CD4-positive, CD25-positive, alpha-beta regulatory T cell (primary cell): ENCODE measurements at regions not wholly inside any gene's neighbourhood (a gene's known extent, or its start where the extent isn't known, plus 50 kb on each side); places are given as distances from the start of the nearest gene placed in this dataset.

Experiments used
- ATAC-seq, 2 donors: fragments of 150-1000 bp; cut with Tn5 transposase; one replicate each; pipeline ENCODE4 v1.10.0; 2021; ENCODE audit warnings: low read depth in 2 of 2, moderate number of reproducible peaks in 2 of 2, moderate library complexity in 1 of 2
- DNase-seq, 3 donors: peaks; one replicate each; pipeline versions ENCODE4 v3.0.0 to v3.0.0-alpha.2; 2012 to 2022; ENCODE audit warnings: mixed read lengths in 1 of 3
- H3K27ac ChIP-seq: one replicate; pipeline ENCODE4 v1.7.0; 2013; ENCODE audit warnings: mild to moderate bottlenecking, low read length; ENCODE audit not compliant: insufficient read depth, poor library complexity, severe bottlenecking
- H3K27me3 ChIP-seq: one replicate; pipeline ENCODE4 v1.7.0; 2013; ENCODE audit warnings: low read length; ENCODE audit not compliant: control insufficient read depth, insufficient read depth
- H3K36me3 ChIP-seq: one replicate; pipeline ENCODE4 v1.7.0; 2013; ENCODE audit warnings: mild to moderate bottlenecking, low read length, moderate library complexity; ENCODE audit not compliant: control insufficient read depth, insufficient read depth
- H3K4me1 ChIP-seq: 2 replicates; pipeline ENCODE4 v1.7.0; 2013; ENCODE audit warnings: mild to moderate bottlenecking, low read length; ENCODE audit not compliant: insufficient read depth, control insufficient read depth, poor library complexity, severe bottlenecking
- H3K4me3 ChIP-seq: one replicate; pipeline ENCODE4 v1.7.0; 2013; ENCODE audit warnings: low read depth, mild to moderate bottlenecking, low read length, moderate library complexity
- H3K9me3 ChIP-seq, 2 experiments: 1 replicate in 1 of 2; 2 replicates in 1 of 2; pipeline ENCODE4 v1.7.0; 2013; ENCODE audit warnings: low read length in 2 of 2, mild to moderate bottlenecking in 1 of 2, moderate library complexity in 1 of 2; ENCODE audit not compliant: control insufficient read depth in 2 of 2
- H3K27ac Mint-ChIP-seq, 3 donors: one replicate each; pipeline ENCODE4 v1.8.0; 2020 to 2022; ENCODE audit warnings: mild to moderate bottlenecking in 3 of 3, mixed read lengths in 3 of 3, moderate library complexity in 2 of 3
- H3K27me3 Mint-ChIP-seq: one replicate; pipeline ENCODE4 v1.8.0; 2022; ENCODE audit warnings: mild to moderate bottlenecking, mixed read lengths
- H3K36me3 Mint-ChIP-seq: one replicate; pipeline ENCODE4 v1.8.0; 2020; ENCODE audit warnings: mixed read lengths
- H3K4me1 Mint-ChIP-seq, 4 donors: one replicate each; pipeline ENCODE4 v1.8.0; 2020 to 2022; ENCODE audit warnings: mixed read lengths in 4 of 4, mild to moderate bottlenecking in 1 of 4
- H3K4me3 Mint-ChIP-seq, 4 donors: one replicate each; pipeline ENCODE4 v1.8.0; 2020 to 2022; ENCODE audit warnings: mild to moderate bottlenecking in 4 of 4, mixed read lengths in 4 of 4, moderate library complexity in 3 of 4
- H3K9me3 Mint-ChIP-seq, 7 donors: one replicate each; pipeline ENCODE4 v1.8.0; 2020 to 2022; ENCODE audit warnings: mixed read lengths in 7 of 7, mild to moderate bottlenecking in 3 of 7, moderate library complexity in 2 of 7

- H3K4me3 Mint-ChIP-seq = no peak overlapping the region
- no peaks in the 10 kb centered on the region for H3K4me1 ChIP-seq
- H3K36me3 Mint-ChIP-seq = no peaks in the 10 kb centered on the region
- no peak overlapping the region for H3K27ac ChIP-seq
- H3K36me3 ChIP-seq = no peaks in the 10 kb centered on the region
- H3K27ac Mint-ChIP-seq = no peak overlapping the region
- H3K27me3 ChIP-seq = no peaks in the 10 kb centered on the region
- H3K9me3 ChIP-seq = no peaks in the 10 kb centered on the region
- ATAC-seq (no peak), DNase-seq (no peak)
- H3K27me3 Mint-ChIP-seq = no peaks in the 10 kb centered on the region
- H3K4me1 Mint-ChIP-seq = no peaks in the 10 kb centered on the region
- H3K9me3 Mint-ChIP-seq = peaks cover 0 to 12% (median 4%) of the 10 kb centered on the region in 7 donors
- no peak overlapping the region for H3K4me3 ChIP-seq
Observed at GRCh38 chr9:73816905-73817304, 665.2 kb downstream of the ANXA1 start.

GRCh38 chr9:73824671-73825070 lies 672.5 kb upstream of the RORB start:
- H3K4me3 Mint-ChIP-seq = no peak overlapping the region
- no peak overlapping the region for H3K27ac Mint-ChIP-seq
- DNase-seq (no peak), ATAC-seq (no peak)
- Histone ChIP-seq H3K4me1 (no peaks in the 10 kb centered on the region), H3K4me3 (no peak overlapping the region), H3K27ac (no peak overlapping the region), H3K36me3 (no peaks in the 10 kb centered on the region), H3K9me3 (no peaks in the 10 kb centered on the region), H3K27me3 (no peaks in the 10 kb centered on the region)
- no peaks in the 10 kb centered on the region for H3K36me3 Mint-ChIP-seq
- peaks cover 0 to 4% (median 1%) of the 10 kb centered on the region in 7 donors for H3K9me3 Mint-ChIP-seq
- no peaks in the 10 kb centered on the region for H3K4me1 Mint-ChIP-seq
- no peaks in the 10 kb centered on the region for H3K27me3 Mint-ChIP-seq

GRCh38 chr9:73838871-73839270 lies 658.3 kb upstream of the RORB start:
- no peaks in the 10 kb centered on the region for H3K36me3 Mint-ChIP-seq
- H3K36me3 ChIP-seq = no peaks in the 10 kb centered on the region
- no peak overlapping the region for H3K27ac ChIP-seq
- no peaks in the 10 kb centered on the region for H3K4me1 Mint-ChIP-seq
- H3K4me1 ChIP-seq = no peaks in the 10 kb centered on the region
- peaks cover 0 to 13% (median 5%) of the 10 kb centered on the region in 7 donors for H3K9me3 Mint-ChIP-seq
- ATAC-seq = no peak
- H3K27me3 Mint-ChIP-seq = no peaks in the 10 kb centered on the region
- H3K4me3 ChIP-seq = no peak overlapping the region
- no peak overlapping the region for H3K4me3 Mint-ChIP-seq
- no peak for DNase-seq
- no peak overlapping the region for H3K27ac Mint-ChIP-seq
- H3K27me3 ChIP-seq = no peaks in the 10 kb centered on the region
- H3K9me3 ChIP-seq = no peaks in the 10 kb centered on the region

GRCh38 chr9:73839471-73839870 lies 657.7 kb upstream of the RORB start:
- ATAC-seq (no peak), DNase-seq (no peak)
- no peaks in the 10 kb centered on the region for H3K4me1 ChIP-seq
- no peak overlapping the region for H3K4me3 Mint-ChIP-seq
- no peak overlapping the region for H3K4me3 ChIP-seq
- H3K9me3 Mint-ChIP-seq = peaks cover 0 to 13% (median 5%) of the 10 kb centered on the region in 7 donors
- H3K36me3 Mint-ChIP-seq = no peaks in the 10 kb centered on the region
- H3K36me3 ChIP-seq = no peaks in the 10 kb centered on the region
- no peaks in the 10 kb centered on the region for H3K4me1 Mint-ChIP-seq
- no peaks in the 10 kb centered on the region for H3K27me3 ChIP-seq
- H3K27ac ChIP-seq = no peak overlapping the region
- no peaks in the 10 kb centered on the region for H3K27me3 Mint-ChIP-seq
- H3K27ac Mint-ChIP-seq = no peak overlapping the region
- H3K9me3 ChIP-seq = no peaks in the 10 kb centered on the region

GRCh38 chr9:73841018-73841417 lies 656.1 kb upstream of the RORB start:
- ATAC-seq (no peak), DNase-seq (no peak)
- no peak overlapping the region for H3K27ac ChIP-seq
- H3K4me1 Mint-ChIP-seq = no peaks in the 10 kb centered on the region
- H3K36me3 Mint-ChIP-seq = no peaks in the 10 kb centered on the region
- H3K4me3 Mint-ChIP-seq = no peak overlapping the region
- no peaks in the 10 kb centered on the region for H3K36me3 ChIP-seq
- H3K4me3 ChIP-seq = no peak overlapping the region
- no peaks in the 10 kb centered on the region for H3K27me3 Mint-ChIP-seq
- H3K27me3 ChIP-seq = no peaks in the 10 kb centered on the region
- H3K9me3 ChIP-seq = no peaks in the 10 kb centered on the region
- no peaks in the 10 kb centered on the region for H3K4me1 ChIP-seq
- H3K9me3 Mint-ChIP-seq = peaks cover 0 to 16% (median 5%) of the 10 kb centered on the region in 7 donors
- H3K27ac Mint-ChIP-seq = no peak overlapping the region

- Histone ChIP-seq H3K4me3 (no peak overlapping the region), H3K9me3 (no peaks in the 10 kb centered on the region), H3K4me1 (no peaks in the 10 kb centered on the region), H3K27ac (no peak overlapping the region), H3K27me3 (no peaks in the 10 kb centered on the region), H3K36me3 (no peaks in the 10 kb centered on the region)
- no peaks in the 10 kb centered on the region for H3K36me3 Mint-ChIP-seq
- ATAC-seq (no peak), DNase-seq (no peak)
- H3K4me3 Mint-ChIP-seq = no peak overlapping the region
- H3K4me1 Mint-ChIP-seq = no peaks in the 10 kb centered on the region
- no peak overlapping the region for H3K27ac Mint-ChIP-seq
- peaks cover 0 to 19% (median 7%) of the 10 kb centered on the region in 7 donors for H3K9me3 Mint-ChIP-seq
- H3K27me3 Mint-ChIP-seq = no peaks in the 10 kb centered on the region
Observed at GRCh38 chr9:73844135-73844534, 653.0 kb upstream of the RORB start.

GRCh38 chr9:73845539-73845938 lies 651.6 kb upstream of the RORB start:
- Histone ChIP-seq H3K27me3 (no peaks in the 10 kb centered on the region), H3K9me3 (no peaks in the 10 kb centered on the region), H3K27ac (no peak overlapping the region), H3K4me3 (no peak overlapping the region), H3K36me3 (no peaks in the 10 kb centered on the region), H3K4me1 (no peaks in the 10 kb centered on the region)
- DNase-seq (no peak), ATAC-seq (no peak)
- H3K4me3 Mint-ChIP-seq = no peak overlapping the region
- H3K36me3 Mint-ChIP-seq = no peaks in the 10 kb centered on the region
- H3K4me1 Mint-ChIP-seq = no peaks in the 10 kb centered on the region
- H3K27me3 Mint-ChIP-seq = no peaks in the 10 kb centered on the region
- no peak overlapping the region for H3K27ac Mint-ChIP-seq
- H3K9me3 Mint-ChIP-seq = peaks cover 0 to 15% (median 4%) of the 10 kb centered on the region in 7 donors

GRCh38 chr9:73845954-73846690 lies 651.0 kb upstream of the RORB start:
- H3K4me1 ChIP-seq = no peaks in the 10 kb centered on the region
- no peaks in the 10 kb centered on the region for H3K4me1 Mint-ChIP-seq
- H3K27me3 ChIP-seq = no peaks in the 10 kb centered on the region
- no peak overlapping the region for H3K27ac Mint-ChIP-seq
- no peak for DNase-seq
- H3K36me3 Mint-ChIP-seq = no peaks in the 10 kb centered on the region
- no peak overlapping the region for H3K27ac ChIP-seq
- no peaks in the 10 kb centered on the region for H3K27me3 Mint-ChIP-seq
- no peak overlapping the region for H3K4me3 Mint-ChIP-seq
- ATAC-seq = no peak
- no peak overlapping the region for H3K4me3 ChIP-seq
- no peaks in the 10 kb centered on the region for H3K36me3 ChIP-seq
- peaks cover 0 to 11% (median 4%) of the 10 kb centered on the region in 7 donors for H3K9me3 Mint-ChIP-seq
- H3K9me3 ChIP-seq = no peaks in the 10 kb centered on the region
